ENCODE measurements at regions not wholly inside any gene's neighbourhood (a gene's known extent, or its start where the extent isn't known, plus 50 kb on each side); places are given as distances from the start of the nearest gene placed in this dataset.

DNA sequence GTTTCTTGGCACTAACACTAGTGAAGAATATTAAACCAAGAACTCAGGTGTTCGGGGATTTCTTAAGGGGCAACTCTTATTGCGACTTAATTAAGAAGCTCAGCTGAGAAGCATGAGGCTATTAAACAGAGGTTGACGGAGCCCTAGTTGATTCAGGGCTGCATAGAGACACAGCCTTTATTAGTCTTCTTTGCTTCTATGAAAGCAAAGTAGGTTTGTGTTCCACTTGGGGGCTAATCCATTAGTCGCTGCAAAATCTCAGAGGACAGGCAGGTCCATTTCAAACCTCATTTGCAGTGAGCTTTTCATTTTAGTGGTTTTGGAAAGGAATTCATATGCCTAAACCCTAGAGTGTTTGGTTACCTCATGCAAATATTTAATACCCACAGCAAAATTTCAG lies 506.6 kb upstream of the SULF2 start:
- DNase-seq = no peak

DNA sequence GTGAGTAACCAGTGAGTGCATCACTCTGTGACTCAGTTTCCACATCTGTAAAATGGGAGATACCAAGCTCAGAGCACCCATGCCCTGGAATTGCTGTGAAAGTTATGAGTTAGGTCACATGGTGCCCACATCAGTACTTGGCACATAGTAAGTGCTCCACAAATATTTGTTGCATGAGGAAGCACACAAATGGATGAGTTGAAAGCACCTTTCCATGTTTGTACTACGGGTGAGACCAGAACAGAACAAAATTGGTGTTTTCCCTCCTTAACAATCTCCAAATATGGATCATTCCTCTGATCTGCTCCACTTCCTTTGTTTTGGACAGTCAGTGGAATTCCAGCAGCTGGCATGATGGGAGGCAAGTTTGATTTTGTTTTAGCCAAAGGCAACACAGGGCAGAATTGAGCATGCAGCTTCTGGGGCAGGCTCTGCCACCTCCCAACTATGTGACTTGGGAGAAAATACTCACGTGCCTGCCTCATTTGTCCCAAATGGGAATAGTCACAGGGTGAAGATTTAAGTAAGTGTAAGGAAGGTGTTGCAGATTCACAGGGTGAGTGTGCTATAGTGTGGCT lies 503.7 kb upstream of the SULF2 start:
- DNase-seq = no peak

DNA sequence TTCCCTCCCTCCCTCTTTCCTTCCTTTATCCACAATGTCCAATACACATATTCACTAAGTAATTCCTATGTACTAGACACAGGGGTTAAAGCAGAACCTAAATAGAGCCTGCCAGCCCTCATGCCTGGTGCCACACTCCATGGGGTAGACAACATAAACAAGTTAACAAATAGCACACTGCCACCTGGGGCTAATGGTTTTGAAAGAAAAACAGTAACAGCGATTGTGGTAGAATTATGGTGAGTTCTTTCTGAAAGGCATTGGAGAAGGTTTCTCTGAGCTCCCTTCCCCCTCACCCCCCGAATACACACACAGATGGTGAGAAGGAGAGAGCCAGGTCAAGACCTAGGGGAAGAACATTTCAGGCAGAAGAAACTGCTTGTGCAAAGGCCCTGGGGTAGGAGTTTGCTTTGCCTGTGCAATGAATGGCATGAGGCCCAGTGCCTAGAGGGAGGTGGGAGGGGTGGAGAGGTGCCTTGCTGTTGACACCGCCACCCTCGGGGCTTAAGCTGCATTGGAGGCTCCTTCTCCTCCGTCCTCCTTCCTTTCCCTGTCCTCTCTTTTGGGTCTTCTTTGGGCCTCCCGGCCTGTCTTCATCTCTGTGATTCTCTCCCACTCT lies 502.4 kb upstream of the SULF2 start:
- no peak for DNase-seq

DNA sequence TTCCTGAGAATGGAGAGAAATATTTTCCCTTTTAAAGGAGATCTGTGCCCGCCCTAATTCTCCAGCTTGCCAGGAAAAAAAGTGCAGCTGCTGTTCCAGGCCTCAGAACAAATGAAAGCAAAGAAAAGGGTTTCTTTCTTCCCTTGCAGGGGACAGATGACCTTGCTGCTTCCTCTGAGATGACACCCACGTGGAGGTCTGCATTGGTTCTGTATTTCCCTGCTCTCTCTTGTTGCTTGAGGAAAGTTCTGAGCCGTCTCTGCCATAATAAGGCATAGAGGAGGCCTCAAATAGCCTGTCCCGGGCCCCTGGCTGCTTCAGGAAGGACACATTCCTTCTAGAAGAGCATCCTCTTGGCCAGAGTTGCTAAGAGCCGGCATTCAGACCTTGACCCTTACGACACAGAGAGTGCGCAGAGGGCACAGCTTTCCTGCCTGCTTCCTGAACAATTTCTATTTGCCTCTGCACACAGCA lies 501.8 kb upstream of the SULF2 start:
- DNase-seq = no peak

DNA sequence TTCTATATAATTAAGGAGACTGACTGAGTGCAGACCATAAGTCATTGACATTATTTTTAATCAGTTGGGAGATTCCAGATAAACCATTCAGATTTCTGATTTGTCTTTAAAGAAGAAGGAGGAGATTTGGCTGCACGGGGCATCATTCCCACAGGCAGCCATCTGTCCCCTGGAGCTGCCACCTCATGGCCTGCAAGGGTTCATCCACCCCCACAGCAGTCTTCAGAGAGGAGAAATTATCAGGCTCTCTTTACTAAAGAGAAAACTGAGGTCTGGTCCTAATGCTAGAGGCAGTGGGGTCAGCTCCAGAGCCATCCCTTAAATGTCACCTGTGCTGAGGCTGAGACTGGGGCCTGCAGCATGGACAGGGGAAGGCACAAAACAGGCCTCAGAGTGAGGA lies 501.3 kb upstream of the SULF2 start:
- no peak for DNase-seq

DNA sequence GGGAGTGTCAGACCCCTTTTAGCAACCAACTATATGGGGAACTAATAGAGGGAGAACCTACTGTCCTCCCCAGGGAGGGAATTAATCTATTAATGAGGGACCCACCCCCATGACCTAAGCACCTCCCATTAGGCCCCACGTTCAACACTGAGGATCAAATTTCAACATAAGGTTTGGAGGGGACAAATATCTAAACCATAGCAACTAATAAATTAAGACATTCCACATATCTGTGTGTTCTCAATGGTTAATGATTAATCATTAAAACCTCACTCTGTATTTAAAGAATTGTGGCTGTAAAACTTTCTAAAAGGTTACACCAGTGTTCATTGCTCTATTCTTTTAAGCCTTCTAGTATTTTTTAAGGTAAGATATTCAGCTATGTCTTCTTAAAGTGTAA lies 500.4 kb upstream of the SULF2 start:
- DNase-seq = no peak

DNA sequence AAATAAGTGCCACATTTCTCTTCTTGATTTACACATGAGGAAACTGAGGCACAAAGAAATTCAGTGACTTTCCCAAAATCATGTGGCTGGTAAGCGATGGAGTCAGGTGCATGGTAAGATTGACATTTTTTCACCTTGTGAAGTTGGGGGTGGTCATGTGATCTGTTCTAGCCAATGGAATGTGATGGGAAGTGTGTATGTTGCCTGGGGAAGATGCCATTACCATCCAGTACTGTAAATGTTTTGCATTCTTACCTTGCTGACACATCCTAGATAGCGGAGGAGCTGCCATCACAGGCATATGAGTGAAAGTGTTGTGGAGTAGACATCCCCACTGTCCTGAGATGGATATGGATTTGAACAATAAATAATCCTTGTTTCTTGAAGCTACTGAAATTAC lies 499.6 kb upstream of the SULF2 start:
- DNase-seq = no peak

DNA sequence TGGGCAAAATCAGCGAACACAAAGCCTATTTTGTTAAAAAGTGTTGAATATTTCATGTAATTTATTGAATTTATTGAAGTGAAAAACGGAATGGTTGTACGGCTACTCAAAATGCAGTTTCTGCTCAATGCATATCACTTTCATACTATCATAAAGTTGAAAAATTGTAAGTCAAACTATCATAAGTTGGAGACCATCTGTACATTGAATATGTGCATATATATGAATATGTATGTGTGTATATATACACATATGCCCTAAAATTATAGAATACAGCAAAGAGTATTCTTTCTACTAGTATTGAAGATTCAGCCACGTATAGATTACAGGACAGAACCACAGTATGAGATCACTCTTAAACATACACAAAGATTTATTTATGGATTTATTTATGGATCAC lies 499.0 kb upstream of the SULF2 start:
- no peak for DNase-seq

DNA sequence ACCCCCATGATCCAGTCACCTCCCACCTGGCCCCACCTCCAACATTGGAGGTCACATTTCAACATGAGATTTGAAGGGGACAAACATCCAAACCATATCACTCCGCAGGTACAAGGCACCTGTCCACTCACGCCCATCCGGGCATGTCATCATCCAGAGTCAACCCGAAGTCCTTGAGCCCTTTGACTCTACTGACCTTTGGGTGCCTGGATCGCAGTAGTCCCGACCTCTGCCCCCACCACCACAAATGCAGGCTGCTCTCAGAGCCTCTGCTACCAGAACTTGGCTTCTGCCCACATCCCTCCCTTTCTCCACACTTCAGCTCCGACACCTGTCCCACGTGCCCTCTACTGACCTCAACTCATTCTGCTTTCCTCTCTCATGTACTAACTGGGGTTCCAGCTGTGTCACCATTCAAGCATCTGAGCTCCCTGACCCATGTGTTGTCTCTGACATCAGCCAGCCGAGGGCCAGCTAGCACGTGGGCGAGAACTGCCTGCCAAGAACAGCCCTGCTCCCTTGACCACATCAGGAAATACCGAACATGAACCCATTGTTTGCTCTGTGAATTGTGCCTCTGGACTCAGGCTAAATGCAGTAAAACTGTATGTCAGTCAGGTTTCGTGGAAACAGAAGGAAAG lies 498.3 kb upstream of the SULF2 start:
- DNase-seq = peak; percentile 11

DNA sequence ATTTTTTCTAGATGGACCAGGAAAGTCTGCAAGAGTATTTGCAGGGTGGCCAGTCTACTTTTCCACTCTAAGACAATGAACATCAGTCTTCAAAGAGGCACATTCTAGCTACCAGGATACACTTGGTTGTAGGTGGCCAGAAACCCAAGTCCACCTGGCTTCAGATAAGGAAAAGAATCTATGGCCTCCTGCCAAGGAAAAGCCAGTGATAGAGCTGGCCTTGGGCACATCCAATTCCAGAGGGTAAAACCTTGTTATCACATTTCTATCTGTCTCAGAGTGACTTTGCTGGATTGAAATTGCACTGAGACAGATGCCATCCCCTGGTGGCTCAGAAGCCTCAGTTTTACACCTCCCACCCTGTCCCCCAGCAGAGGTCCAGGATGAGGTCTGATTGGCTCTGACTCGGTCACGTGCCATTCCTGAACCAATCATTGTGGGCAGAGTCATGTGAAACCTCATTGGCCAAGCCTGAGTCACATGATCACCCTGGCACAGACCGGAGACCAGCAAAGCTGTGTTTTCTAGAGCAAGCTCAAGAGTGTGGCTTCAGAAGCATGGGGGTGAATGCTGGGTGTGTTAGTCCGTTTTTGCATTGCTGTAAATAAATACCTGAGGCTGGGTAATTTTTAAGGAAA lies 497.4 kb upstream of the SULF2 start:
- no peak for DNase-seq

DNA sequence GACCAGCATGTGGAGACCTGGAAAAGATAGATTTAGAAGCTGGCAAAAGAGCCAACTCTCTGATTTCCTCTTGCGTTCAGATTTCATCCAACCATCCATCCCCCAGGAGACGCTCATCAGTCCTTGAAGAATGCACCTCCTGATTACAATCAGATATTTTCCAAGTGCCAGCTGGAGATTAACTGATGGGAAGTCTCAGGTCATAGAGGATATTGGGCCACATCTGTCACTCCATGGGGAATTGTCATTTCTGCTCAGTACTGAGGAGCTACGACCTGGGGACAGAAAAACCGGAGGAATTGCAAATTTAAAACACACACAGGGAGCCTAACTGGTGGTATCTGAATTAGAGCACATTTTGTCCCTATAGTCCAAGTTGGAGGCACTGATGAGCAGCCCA lies 496.2 kb upstream of the SULF2 start:
- DNase-seq = no peak

DNA sequence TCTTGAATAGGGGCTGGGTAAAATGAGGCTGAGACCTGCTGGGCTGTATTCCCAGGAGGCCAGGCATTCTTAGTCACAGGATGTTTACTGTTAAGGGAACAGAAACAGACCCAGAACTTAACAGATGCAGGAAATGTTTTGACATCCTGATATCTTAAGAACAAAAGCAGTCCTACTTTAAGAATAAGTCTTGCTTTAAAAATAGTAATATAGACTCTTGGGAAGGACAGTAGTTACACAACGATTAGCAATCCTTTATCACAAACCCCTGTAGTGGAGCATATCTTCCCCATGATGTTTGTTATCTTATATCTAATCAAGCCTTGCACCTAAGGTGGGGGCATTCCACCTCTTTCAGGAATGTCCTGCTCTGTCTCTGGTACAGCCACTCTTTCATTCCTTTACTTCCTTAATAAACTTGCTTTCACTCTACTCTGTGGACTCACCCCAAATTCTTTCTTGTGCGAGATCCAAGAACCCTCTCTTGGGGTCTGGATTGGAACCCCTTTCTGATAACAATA lies 493.7 kb upstream of the SULF2 start:
- no peak for DNase-seq

DNA sequence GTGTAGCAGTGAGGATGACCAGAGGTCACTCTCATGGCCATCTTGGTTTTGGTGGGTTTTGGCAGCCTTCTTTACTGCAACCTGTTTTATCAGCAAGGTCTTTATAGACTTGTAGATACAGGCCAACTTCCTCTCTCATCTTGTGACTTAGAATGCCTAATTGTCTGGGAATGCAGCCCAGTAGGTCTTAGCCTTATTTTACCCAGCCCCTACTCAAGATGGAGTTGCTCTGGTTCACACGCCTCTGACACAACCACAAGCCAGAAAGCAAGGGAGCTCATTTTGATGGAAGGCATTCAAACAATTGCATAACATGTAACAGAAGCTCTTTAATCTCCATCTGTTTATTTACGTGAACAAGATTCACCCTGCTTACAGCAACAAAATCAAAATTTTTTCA lies 492.0 kb upstream of the SULF2 start:
- no peak for DNase-seq

DNA sequence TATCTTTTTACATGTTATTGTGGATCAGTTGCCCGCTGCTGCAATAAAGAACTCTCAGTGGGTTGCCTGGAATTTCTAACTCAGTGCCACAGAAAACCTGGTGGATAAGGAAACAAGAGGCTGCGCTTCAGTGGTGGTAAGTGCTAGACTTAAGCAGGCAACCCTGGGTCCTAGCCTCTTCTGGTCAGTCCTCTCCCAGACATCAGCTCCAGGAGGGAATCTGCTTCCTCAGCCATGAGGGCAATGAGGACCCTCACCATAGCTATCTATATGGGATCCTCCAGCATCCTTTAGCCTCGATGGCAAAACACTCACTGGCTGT lies 490.7 kb upstream of the SULF2 start:
- no peak for DNase-seq

DNA sequence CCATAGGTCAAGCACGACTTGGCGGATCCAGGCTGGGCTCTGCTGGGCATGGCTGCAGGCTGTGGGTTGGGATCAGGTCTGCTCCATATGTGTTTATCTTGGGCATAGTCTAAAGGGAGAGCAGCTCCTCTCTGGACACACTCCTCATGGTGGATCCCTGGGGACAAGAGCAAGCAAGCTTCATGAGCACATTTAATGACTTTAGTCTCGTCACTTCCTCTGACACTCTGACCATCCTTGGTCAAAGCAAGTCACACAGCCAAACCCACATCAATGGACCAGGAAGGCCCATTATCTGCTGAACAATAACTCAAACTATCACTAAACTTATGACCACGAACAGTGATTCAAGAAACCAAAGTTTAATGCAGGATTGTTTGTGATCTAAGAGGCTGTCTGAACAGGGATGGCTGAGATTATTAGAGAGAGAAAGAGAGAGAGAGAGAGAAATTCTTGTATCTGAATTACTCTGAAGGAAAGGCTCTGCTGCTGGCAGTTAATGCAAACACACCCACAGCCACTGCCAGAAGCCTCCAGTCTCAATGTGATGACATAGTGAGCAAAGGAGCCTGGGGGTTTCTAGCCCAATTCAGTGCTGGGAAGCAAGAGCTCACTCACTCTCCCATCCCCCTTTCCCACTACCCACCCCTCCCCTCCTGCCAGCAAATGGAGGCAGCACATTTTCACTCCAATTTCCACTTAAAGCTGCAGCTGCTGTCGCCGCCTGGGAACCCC lies 490.2 kb upstream of the SULF2 start:
- DNase-seq = no peak

DNA sequence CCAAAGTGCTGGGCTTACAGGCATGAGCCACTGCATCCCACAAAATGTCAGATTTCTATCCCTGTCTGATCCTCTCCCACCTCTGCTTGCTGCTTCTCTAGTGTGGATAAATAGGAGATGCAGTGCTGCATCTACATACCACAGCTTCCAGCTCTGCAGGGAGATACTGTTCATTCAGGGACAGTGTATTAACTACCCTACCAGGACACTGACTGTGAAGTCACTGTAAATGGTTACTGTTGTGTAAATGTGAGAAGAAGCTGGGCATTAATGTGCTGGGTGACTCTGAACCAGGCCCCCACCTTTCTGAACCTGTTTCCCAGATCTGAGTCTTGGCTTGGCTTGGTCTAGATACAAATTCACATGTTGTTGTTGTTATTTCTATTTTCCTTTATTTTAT lies 488.6 kb upstream of the SULF2 start:
- no peak for DNase-seq

DNA sequence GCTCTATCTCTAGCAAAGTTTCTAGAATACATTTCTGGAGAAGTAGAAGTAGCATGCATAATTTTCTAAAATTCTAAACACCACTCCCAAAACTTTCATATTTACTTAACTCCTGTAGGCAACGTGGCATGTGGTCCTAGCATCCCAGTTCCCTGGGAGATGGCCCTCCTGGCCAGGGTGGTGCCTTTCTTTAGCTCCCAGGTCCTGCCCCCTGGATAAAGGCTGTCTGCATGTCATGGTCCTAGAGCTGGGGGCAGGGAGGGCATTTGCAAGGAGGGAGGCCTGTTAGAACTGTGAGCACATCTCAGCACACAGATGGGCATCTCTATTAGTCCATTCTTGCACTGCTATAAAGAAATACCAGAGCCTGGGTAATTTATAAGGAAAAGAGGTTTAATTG lies 485.6 kb upstream of the SULF2 start:
- no peak for DNase-seq

DNA sequence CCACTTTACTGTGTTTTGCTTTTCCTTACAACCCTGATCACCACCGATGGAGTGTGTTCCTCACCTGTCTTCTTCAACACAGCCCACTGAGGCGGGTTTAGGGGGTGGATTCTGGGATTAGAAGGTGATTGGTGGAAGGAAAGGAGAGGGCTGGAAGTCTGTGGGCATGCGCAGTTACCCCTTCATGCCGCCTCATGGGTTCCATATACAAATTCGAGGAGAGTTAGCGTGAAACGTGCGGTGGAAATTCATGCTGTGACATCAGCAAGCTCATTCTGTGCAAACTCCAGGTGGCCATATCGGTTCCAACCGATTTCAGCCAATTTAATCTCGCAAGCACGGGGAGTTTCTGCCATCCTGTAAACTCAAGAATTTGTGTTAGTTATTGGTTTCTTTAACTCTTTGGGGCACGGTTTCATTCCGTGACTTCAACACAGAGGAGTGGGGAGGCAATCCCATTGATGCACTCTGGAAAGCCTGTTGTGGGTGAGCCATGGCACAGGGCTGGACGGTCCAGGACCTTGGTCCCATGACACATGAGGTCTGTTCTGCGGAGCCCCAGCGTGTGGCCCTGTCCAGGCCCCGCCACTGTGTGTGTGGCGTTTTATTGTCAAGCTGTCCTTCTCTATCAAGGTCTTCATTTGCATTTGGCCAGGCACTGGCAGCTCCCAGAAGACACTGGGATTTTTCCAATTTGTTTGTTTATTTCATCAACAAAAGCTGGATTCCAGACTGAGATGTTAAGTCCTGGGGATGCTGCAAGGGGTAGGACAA lies 482.8 kb upstream of the SULF2 start:
- no peak for DNase-seq

DNA sequence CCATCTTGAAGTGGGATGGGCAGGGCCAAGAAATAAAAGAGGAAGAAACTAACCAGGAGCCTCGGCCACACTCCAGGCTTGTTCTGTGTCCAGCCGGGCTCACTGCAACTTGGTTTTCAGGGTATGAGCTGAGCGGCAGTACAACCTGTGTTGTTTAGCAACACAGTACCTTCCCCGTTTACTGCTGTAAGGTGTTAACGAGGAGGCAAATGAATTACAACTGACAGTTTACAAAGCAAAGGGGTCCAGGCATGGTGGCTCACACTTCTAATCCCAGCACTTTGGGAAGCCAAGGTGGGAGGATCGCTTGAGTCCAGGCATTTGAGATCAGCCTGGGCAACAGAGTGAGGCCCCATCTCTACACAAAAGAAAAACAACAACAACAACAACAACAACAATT lies 481.3 kb upstream of the SULF2 start:
- DNase-seq = no peak

DNA sequence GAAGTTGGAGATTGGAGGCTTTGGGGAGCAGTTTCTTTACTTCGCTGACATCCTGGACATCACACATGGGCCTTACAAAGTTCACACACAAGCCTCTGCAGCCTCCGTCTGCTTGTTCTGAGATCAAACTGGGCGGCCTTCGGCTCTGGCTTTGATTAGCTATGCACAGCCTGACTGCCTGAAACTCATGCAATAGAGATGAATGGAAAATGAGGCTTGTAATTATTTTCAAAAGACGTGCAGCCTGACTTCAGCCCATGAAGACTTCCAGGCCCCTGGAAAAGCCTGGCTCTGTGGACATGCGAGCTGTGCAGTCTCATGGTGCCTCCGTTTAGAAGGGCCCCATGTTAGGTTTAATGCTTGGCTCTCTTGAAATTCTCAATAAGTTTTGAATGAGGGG lies 480.5 kb upstream of the SULF2 start:
- DNase-seq = no peak

DNA sequence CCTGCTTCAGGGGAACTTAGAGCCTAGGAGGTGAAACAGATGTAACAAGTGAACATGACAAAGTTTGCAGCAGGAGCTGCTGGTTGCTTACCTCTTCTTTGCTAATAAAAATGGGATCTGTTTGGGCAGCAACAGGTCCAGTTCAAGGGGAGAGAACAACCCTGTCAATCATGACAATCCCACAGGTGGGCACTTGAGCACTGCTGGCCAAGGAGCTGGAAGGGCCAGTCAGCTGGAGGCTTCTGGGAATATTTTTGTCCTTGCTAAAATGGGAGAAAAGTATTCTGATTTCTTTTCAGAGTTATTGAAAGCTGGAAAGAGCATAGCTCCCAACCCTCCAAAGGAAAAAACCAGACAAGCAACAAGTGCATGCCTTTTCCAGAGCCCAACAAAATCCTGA lies 477.7 kb upstream of the SULF2 start:
- DNase-seq = no peak

DNA sequence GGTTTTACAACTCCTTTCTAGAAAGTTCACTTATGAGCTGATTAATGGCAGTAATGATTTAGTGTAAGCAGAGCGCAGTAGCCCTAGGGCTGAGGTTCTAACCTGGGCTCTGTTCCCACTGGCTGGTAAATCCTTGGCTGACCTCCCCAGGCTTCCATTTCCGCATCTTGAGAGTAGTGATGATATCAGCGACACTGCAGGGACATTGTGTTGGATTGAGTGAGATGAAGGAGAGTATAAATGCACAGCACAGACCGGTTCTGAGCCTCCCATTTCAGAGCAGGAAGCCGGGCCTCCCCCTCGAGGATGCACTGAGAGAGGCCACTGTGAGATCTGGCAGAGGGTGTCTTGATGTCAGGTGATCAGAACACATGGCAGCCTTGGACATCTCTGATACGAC lies 477.2 kb upstream of the SULF2 start:
- DNase-seq = no peak

DNA sequence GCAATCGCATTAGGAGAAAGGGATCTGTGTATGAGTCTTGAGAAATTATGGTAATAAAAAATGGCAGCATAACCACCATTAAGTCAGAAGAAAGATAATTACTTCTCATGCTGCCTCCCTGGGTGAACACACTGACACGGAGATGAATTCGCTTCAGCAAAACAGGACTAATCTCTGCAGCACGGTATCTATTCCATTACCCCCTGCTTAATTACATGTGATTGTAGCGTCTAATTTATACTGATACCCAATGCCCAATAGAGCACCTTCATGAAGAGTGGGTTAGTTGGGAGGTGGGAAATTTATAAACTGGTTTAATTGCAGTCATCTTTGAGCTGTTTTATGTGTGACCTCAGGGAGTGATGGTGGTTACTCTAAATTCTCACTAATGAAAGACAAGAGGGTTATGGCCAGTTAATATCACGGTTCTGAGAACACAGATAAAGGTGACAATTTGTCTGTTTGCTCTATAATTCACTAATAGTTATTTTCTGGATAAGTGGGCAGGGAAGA lies 476.2 kb upstream of the SULF2 start:
- DNase-seq = no peak
